MM.1S (cell line): ENCODE measurements at regions not wholly inside any gene's neighbourhood (a gene's known extent, or its start where the extent isn't known, plus 50 kb on each side); places are given as distances from the start of the nearest gene placed in this dataset.

Experiments used
- EZH2 ChIP-seq: fragments of 300-600 bp; sonication (generic); optimal IDR thresholded peaks from 2 replicates; pipeline ENCODE3; 2017; ENCODE audit warnings: low read depth, mild to moderate bottlenecking, antibody characterized with exemption, low read length, mixed read lengths
- EZH2phosphoT487 ChIP-seq: fragments of 300-600 bp; sonication (generic); IDR thresholded peaks from 2 replicates; pipeline ENCODE4 v1.6.1; 2018; ENCODE audit warnings: antibody characterized with exemption, low read length
- TF ChIP-seq, protein P1 (sequence below): fragments of 300-600 bp; sonication (generic); IDR thresholded peaks from 2 replicates; pipeline ENCODE4 v1.5.1; 2016; ENCODE audit warnings: antibody characterized with exemption, low read length, mixed read lengths

DNA sequence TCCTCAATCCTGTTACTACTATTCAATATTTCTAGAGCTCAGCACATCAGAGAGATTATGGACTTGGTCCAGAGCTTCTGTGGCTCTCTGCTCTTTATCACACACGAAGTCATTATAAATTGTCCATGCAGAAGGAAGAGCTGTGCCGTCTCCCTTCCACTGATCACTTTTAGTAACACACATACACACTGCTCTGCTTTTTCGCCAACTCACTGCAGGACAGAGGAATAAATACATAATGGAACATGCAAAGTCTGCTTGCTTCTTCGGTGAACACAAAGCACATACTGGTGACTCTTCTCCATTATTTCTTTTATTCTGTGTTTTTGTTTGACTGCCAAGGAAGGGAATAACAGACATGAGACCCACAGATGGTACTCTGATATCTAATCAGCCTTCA is 1000.0 kb upstream of the TENM4 start:
- TF ChIP-seq, protein P1, sequence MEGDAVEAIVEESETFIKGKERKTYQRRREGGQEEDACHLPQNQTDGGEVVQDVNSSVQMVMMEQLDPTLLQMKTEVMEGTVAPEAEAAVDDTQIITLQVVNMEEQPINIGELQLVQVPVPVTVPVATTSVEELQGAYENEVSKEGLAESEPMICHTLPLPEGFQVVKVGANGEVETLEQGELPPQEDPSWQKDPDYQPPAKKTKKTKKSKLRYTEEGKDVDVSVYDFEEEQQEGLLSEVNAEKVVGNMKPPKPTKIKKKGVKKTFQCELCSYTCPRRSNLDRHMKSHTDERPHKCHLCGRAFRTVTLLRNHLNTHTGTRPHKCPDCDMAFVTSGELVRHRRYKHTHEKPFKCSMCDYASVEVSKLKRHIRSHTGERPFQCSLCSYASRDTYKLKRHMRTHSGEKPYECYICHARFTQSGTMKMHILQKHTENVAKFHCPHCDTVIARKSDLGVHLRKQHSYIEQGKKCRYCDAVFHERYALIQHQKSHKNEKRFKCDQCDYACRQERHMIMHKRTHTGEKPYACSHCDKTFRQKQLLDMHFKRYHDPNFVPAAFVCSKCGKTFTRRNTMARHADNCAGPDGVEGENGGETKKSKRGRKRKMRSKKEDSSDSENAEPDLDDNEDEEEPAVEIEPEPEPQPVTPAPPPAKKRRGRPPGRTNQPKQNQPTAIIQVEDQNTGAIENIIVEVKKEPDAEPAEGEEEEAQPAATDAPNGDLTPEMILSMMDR, result no peak
- no peak for TF ChIP-seq EZH2phosphoT487
- no peak for TF ChIP-seq EZH2
